ENCODE measurements at regions not wholly inside any gene's neighbourhood (a gene's known extent, or its start where the extent isn't known, plus 50 kb on each side); places are given as distances from the start of the nearest gene placed in this dataset.

GRCh38 chrX:2137882-2138281, 362.9 kb downstream of the DHRSX start:
- ChIA-PET CTCF (no interaction called here), POLR2A (no interaction called here)
- TF ChIP-seq SUZ12 (IDR thresholded peaks at IDR 0.05) = no peak
- TF ChIP-seq HDGF (IDR thresholded peaks at IDR 0.05; ENCODE audit: borderline replicate concordance) = no peak
- no peak for TF ChIP-seq TARDBP (IDR thresholded peaks at IDR 0.05)
- no peak for TF ChIP-seq ELF4 (IDR thresholded peaks at IDR 0.05)
- TF ChIP-seq CTBP1 (IDR thresholded peaks at IDR 0.05; ENCODE audit: borderline replicate concordance) = peak; percentile 38; the same call in 1 of the 2 replicates
- no peak for DNase-seq (ENCODE audit: extremely low spot score)

- TF ChIP-seq BHLHE40 (IDR thresholded peaks at IDR 0.05; ENCODE audit: borderline replicate concordance) = no peak
- no peak for DNase-seq (ENCODE audit: extremely low spot score)
- CTCF ChIA-PET = no interaction called here
- POLR2A ChIA-PET = no interaction called here
Observed at GRCh38 chrX:2136848-2137247, 363.9 kb downstream of the DHRSX start.

GRCh38 chrX:2135421-2135820, 365.4 kb downstream of the DHRSX start:
- ChIA-PET CTCF (no interaction called here), POLR2A (no interaction called here)
- TF ChIP-seq CTBP1 (IDR thresholded peaks at IDR 0.05; ENCODE audit: borderline replicate concordance) (no peak), BHLHE40 (IDR thresholded peaks at IDR 0.05; ENCODE audit: borderline replicate concordance) (no peak), SP1 (IDR thresholded peaks at IDR 0.05) (no peak), ELF4 (IDR thresholded peaks at IDR 0.05) (no peak), HDGF (IDR thresholded peaks at IDR 0.05; ENCODE audit: borderline replicate concordance) (no peak), FOXM1 (IDR thresholded peaks at IDR 0.05; ENCODE audit: borderline replicate concordance) (no peak), ZNF384 (IDR thresholded peaks at IDR 0.05) (no peak), NFRKB (IDR thresholded peaks at IDR 0.05) (no peak), TARDBP (IDR thresholded peaks at IDR 0.05) (no peak), ARNT (IDR thresholded peaks at IDR 0.05) (no peak), L3MBTL2 (conservative IDR thresholded peaks at IDR 0.05) (no peak), FOXA1 (IDR thresholded peaks at IDR 0.05) (no peak)
- TF ChIP-seq, protein P1, sequence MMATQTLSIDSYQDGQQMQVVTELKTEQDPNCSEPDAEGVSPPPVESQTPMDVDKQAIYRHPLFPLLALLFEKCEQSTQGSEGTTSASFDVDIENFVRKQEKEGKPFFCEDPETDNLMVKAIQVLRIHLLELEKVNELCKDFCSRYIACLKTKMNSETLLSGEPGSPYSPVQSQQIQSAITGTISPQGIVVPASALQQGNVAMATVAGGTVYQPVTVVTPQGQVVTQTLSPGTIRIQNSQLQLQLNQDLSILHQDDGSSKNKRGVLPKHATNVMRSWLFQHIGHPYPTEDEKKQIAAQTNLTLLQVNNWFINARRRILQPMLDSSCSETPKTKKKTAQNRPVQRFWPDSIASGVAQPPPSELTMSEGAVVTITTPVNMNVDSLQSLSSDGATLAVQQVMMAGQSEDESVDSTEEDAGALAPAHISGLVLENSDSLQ (IDR thresholded peaks at IDR 0.05) = no peak
- no peak for DNase-seq (ENCODE audit: extremely low spot score)

DNA sequence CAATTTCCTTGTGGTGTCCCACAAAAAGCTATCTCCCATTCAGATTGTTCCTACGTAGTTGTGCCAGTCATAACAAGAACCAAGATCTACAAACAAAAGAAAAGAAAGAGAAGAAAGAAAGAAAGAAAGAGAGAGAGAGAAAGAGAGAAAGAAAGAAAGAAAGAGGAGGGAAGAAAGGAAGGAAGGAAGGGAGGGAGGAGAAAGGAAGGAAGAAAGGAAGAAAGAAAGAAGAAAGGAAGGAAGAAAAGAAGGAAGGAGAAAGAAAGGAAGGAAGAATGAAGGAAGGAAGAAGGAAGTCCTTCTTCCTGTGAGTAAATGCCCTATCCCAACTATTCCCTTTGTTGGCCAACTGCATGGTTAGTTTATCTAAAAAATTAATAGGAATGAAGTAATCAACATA, 366.0 kb downstream of the DHRSX start:
- TF ChIP-seq ELF4 (IDR thresholded peaks at IDR 0.05) = no peak
- no peak for TF ChIP-seq FOXK2 (IDR thresholded peaks at IDR 0.05)
- no peak for TF ChIP-seq HDGF (IDR thresholded peaks at IDR 0.05; ENCODE audit: borderline replicate concordance)
- TF ChIP-seq LEF1 (IDR thresholded peaks at IDR 0.05; ENCODE audit: borderline replicate concordance) = no peak
- TF ChIP-seq, protein P1 (IDR thresholded peaks at IDR 0.05) = no peak
- no peak for TF ChIP-seq BHLHE40 (IDR thresholded peaks at IDR 0.05; ENCODE audit: borderline replicate concordance)
- no peak for TF ChIP-seq SUZ12 (IDR thresholded peaks at IDR 0.05)
- no peak for TF ChIP-seq NFRKB (IDR thresholded peaks at IDR 0.05)
- TF ChIP-seq L3MBTL2 (conservative IDR thresholded peaks at IDR 0.05) = no peak
- no peak for TF ChIP-seq FOXA1 (IDR thresholded peaks at IDR 0.05)
- no peak for TF ChIP-seq FOXM1 (IDR thresholded peaks at IDR 0.05; ENCODE audit: borderline replicate concordance)
- no peak for TF ChIP-seq TARDBP (IDR thresholded peaks at IDR 0.05)
- no peak for TF ChIP-seq SP1 (IDR thresholded peaks at IDR 0.05)
- no peak for TF ChIP-seq CTBP1 (IDR thresholded peaks at IDR 0.05; ENCODE audit: borderline replicate concordance)
- no peak for TF ChIP-seq ZNF384 (IDR thresholded peaks at IDR 0.05)
- no peak for TF ChIP-seq ARNT (IDR thresholded peaks at IDR 0.05)
- CTCF ChIA-PET = no interaction called here
- POLR2A ChIA-PET = no interaction called here

More for the DNA sequence above, 366.0 kb downstream of the DHRSX start:
- no peak for DNase-seq (ENCODE audit: extremely low spot score)
